SK-N-MC (cell line): ENCODE measurements at regions not wholly inside any gene's neighbourhood (a gene's known extent, or its start where the extent isn't known, plus 50 kb on each side); places are given as distances from the start of the nearest gene placed in this dataset.
"Not testable (repeated sequence)": the region's sequence is repeated elsewhere in the genome, so short reads cannot be mapped to it uniquely, and the experiment has no call there.

ENCODE experiments used
- DNase-seq: peaks from one replicate; pipeline ENCODE4 v3.0.0-alpha.2; 2011; ENCODE audit warnings: low read depth, low spot score
- H3K27ac ChIP-seq: fragments of 200-600 bp; sonication (generic); 2 replicates; pipeline ENCODE4 v1.5.1; 2016; ENCODE audit warnings: mixed run types
- H3K36me3 ChIP-seq: fragments of 200-600 bp; sonication (generic); 2 replicates; pipeline ENCODE4 v1.6.1; 2017; ENCODE audit warnings: antibody characterized with exemption, low read length, mixed read lengths; ENCODE audit not compliant: insufficient read depth
- H3K4me3 ChIP-seq: fragments of 200-600 bp; sonication (generic); 2 replicates; pipeline ENCODE4 v1.5.1; 2016
- H3K9ac ChIP-seq: fragments of 200-600 bp; sonication (generic); 2 replicates; pipeline ENCODE4 v1.8.0; 2017; ENCODE audit warnings: mixed run types, mixed read lengths; ENCODE audit not compliant: insufficient read length
- H3K9me3 ChIP-seq: fragments of 200-600 bp; sonication (generic); 2 replicates; pipeline ENCODE4 v1.6.1; 2017; ENCODE audit warnings: low read depth, mild to moderate bottlenecking, antibody characterized with exemption, low read length, moderate library complexity, mixed read lengths
- EZH2 ChIP-seq: fragments of 200-600 bp; sonication (generic); IDR thresholded peaks from one replicate; pipeline ENCODE4 v1.6.1; 2017; ENCODE audit warnings: antibody characterized with exemption
- FOXP2 ChIP-seq: optimal IDR thresholded peaks from 2 replicates; pipeline ENCODE3; 2011; ENCODE audit warnings: mild to moderate bottlenecking, moderate library complexity; ENCODE audit not compliant: insufficient read depth; ENCODE audit errors: extremely low read length, control extremely low read depth
- POLR2AphosphoS5 ChIP-seq: IDR thresholded peaks from 2 replicates; pipeline ENCODE4 v1.6.1; 2012; ENCODE audit warnings: mild to moderate bottlenecking, low read depth, low read length, borderline replicate concordance

- H3K27ac ChIP-seq, result no peak overlapping the region
- no peaks in the 10 kb centered on the region for H3K36me3 ChIP-seq
- H3K9me3 ChIP-seq, result no peaks in the 10 kb centered on the region
- no peak overlapping the region for H3K4me3 ChIP-seq
- DNase-seq, result no peak
- TF ChIP-seq EZH2, result no peak
- TF ChIP-seq FOXP2, result no peak
- no peak for TF ChIP-seq POLR2AphosphoS5
- no peak overlapping the region for H3K9ac ChIP-seq
Observed at GRCh38 chr1:120954736-120955135, 65.2 kb downstream of the PPIAL4A start.

DNA sequence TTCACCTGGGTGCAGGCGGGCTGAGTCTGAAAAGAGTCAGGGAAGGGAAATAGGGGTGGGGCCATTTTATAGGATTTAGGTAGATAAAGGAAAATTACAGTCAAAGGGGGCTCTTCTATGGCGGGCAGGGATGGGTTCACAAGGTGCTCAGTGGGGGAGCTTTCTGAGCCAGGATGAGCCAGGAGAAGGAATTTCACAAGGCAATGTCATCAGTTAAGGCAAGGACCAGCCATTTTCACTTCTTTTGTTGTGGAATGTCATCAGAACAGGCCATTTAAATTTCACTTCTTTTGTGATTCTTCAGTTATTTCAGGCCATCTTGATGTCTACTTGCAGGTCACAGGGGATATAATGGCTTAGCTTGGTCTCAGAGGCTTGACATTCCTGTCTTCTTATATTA, 66.4 kb downstream of the PPIAL4A start:
- H3K27ac ChIP-seq, H3K9me3 ChIP-seq, H3K4me3 ChIP-seq, H3K9ac ChIP-seq, H3K36me3 ChIP-seq, DNase-seq: not testable (repeated sequence)

DNA sequence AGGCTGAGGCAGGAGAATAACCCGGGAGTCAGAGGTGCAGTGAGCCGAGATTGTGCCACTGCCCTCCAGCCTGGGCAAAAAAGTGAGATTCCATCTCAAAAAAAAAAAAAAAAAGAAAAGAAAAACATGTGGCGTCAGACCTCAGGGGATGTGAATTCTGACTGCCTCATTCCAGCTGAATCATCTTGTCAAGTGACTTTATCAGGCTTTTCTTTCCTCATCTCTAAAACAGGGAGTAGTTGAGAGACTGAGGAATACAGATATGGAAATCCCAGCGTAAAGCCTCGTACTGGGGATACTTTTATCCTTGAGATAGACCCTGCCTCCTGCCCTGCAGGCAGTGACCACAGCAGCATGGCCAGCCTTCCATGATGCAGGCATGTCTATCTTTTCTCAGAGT, 76.4 kb downstream of the PPIAL4A start:
- DNase-seq, H3K4me3 ChIP-seq, H3K9me3 ChIP-seq, H3K36me3 ChIP-seq, H3K9ac ChIP-seq, H3K27ac ChIP-seq: not testable (repeated sequence)

- DNase-seq, H3K27ac ChIP-seq, H3K4me3 ChIP-seq, H3K9ac ChIP-seq, H3K9me3 ChIP-seq, H3K36me3 ChIP-seq: not testable (repeated sequence)
Observed at GRCh38 chr1:120972863-120973262, 83.3 kb downstream of the PPIAL4A start.

- not testable (repeated sequence) for DNase-seq, H3K27ac ChIP-seq, H3K9ac ChIP-seq, H3K36me3 ChIP-seq, H3K4me3 ChIP-seq, H3K9me3 ChIP-seq
Observed at GRCh38 chr1:120973836-120974235, 84.3 kb downstream of the PPIAL4A start.

- H3K4me3 ChIP-seq, H3K9ac ChIP-seq, H3K27ac ChIP-seq, DNase-seq, H3K9me3 ChIP-seq, H3K36me3 ChIP-seq: not testable (repeated sequence)
Observed at GRCh38 chr1:120977279-120977678, 87.7 kb downstream of the PPIAL4A start.

DNA sequence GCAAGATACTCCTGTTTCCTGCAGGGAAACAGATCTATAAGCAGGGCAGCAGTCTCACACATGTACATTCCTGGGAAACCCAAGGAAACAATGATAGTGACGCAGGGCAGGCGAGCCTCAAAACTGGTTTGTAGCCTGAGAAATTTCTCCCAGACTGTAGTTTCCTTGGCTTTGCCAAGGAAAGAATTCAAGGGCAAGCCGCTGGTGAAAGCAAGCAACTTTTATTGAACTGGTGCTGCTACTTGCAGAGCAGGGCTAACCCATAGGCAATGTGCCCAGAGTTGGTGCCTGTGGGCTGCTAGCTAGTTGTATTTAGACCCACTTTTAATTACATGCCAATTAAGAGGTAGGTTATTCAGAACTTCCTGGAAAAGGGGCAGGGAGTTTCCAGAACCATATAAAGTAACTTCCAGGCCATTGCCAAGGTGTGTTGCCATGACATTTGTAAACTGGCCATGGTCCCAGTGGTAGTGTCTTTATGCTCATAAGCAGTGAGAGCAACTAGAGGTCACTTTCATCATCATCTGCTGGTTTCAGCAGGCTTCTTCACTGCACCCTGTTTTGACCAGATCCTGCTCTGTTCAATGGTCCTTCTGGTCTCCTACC, 92.0 kb downstream of the PPIAL4A start:
- not testable (repeated sequence) for H3K9me3 ChIP-seq, H3K36me3 ChIP-seq, H3K4me3 ChIP-seq, H3K9ac ChIP-seq, DNase-seq, H3K27ac ChIP-seq

GRCh38 chr1:120994614-120995013, 105.0 kb downstream of the PPIAL4A start:
- H3K36me3 ChIP-seq, H3K9ac ChIP-seq, H3K9me3 ChIP-seq: not testable (repeated sequence)

DNA sequence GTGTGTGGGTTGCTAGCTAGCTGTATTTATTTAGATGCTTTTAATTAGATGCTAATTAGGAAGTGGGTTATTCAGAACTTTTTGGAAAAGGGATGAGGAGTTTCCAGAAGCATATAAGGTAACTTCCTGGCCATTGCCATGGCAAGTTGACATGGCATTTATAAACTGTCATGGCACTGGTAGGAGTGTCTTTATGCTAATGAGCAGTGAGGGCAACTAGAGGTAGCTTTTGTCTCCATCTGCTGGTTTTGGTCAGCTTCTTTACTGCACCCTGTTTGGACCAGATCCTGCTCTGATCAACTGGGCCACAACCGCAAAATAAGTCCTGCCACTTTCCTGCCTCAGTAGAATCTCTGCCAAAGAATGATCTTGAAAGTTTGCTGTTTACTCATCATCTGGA, 105.5 kb downstream of the PPIAL4A start:
- H3K9ac ChIP-seq, H3K36me3 ChIP-seq, DNase-seq, H3K27ac ChIP-seq, H3K9me3 ChIP-seq, H3K4me3 ChIP-seq: not testable (repeated sequence)

More at GRCh38 chr1:120994614-120995013, 105.0 kb downstream of the PPIAL4A start:
- not testable (repeated sequence) for H3K27ac ChIP-seq, DNase-seq, H3K4me3 ChIP-seq

DNA sequence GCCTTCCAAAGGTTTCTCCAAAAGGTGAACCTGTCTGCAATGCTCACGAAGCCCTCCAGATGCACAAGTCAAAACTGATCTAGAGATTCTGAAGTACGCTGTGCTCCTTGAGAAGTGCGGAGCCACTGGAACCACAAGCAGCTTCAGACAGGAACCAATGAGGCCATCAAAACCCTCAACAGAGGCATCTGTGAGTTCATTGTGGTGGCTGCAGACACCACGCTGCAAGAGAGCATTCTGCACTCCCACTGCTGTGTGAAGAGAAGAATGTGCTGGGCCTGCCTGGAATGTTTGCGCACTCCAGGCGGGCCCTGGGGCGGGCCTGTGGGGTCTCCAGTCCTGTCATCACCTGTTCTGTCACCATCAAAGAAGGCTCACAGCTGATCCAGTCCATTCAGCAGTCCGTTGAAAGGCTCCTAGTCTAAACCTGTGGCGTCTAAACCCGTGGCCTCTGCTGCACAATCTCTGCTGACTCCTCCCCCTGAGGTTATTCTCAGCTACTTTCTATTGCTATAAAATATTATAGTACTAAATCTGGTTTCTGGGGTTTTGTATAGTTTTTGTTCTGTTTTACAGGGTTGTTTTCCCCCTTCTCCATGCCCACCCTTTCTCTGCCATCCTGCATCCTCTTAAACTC, 111.6 kb downstream of the PPIAL4A start:
- DNase-seq, H3K9ac ChIP-seq, H3K27ac ChIP-seq, H3K4me3 ChIP-seq, H3K36me3 ChIP-seq, H3K9me3 ChIP-seq: not testable (repeated sequence)

- not testable (repeated sequence) for H3K9ac ChIP-seq, DNase-seq, H3K4me3 ChIP-seq, H3K36me3 ChIP-seq, H3K9me3 ChIP-seq, H3K27ac ChIP-seq
Observed at GRCh38 chr1:121003230-121003629, 113.7 kb downstream of the PPIAL4A start.

- H3K36me3 ChIP-seq, H3K4me3 ChIP-seq, DNase-seq, H3K9ac ChIP-seq, H3K9me3 ChIP-seq, H3K27ac ChIP-seq: not testable (repeated sequence)
Observed at GRCh38 chr1:121006826-121007225, 117.3 kb downstream of the PPIAL4A start.

- not testable (repeated sequence) for H3K9me3 ChIP-seq, H3K36me3 ChIP-seq, H3K4me3 ChIP-seq, DNase-seq, H3K27ac ChIP-seq, H3K9ac ChIP-seq
Observed at GRCh38 chr1:121007755-121008154, 118.2 kb downstream of the PPIAL4A start.

DNA sequence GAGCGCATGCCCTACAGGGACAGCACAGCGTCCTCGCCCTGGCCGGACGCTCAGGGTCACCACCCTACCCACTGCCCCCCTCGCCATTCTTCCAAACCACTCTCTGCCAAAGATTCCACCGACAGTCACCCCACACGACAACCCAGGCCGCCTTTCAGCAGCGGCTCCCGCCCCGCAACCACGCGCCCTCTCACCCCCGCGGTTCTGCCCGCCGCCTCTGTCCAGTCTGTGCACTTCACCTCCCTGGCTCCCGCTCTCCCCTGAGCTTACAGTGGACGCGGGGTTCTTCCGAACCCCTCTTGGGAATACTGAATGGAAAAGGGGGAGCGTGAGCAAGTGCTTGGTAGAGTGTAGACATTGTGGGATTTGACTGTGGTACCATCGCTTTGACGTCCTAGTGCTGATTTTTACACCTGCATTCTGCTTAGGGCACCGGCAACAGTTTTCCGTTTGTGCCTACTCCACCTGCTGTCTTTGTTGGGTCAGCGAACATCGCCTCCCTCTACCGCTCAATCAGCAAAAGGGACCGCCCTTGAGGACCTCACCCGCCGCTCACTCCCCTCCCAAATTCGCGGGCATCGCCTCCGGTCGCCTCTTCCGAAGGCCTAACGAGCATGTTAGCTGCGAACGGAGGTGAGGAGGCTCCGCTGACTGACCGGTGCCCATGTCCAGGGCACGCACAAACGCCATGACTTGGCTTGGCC, 119.1 kb downstream of the PPIAL4A start:
- H3K27ac ChIP-seq, H3K9ac ChIP-seq, H3K4me3 ChIP-seq, H3K9me3 ChIP-seq, DNase-seq, H3K36me3 ChIP-seq: not testable (repeated sequence)
